Right lobe of liver (tissue), 4 donors: ENCODE measurements at regions not wholly inside any gene's neighbourhood (a gene's known extent, or its start where the extent isn't known, plus 50 kb on each side); places are given as distances from the start of the nearest gene placed in this dataset.

Experiments
- CTCF ChIP-seq, 4 donors: fragments of 200-600 bp in 3 of 4; fragments of 450-650 bp in 1 of 4; IDR thresholded peaks; one replicate each; pipeline versions ENCODE4 v1.5.1 to v1.8.0; 2016 to 2022; ENCODE audit warnings: antibody characterized with exemption in 4 of 4, mild to moderate bottlenecking in 2 of 4
- POLR2A ChIP-seq: fragments of 450-650 bp; IDR thresholded peaks from one replicate; pipeline ENCODE4 v1.6.1; 2017; ENCODE audit warnings: antibody characterized with exemption, mild to moderate bottlenecking
- donor health status: DM: no; HTN: no; CAD: no.
- donor health status: DM: no; HTN: no; CAD: no.
- donor health status: DM: no; HTN: yes; CAD: no.

- TF ChIP-seq CTCF (IDR thresholded peaks at IDR 0.05) (no peak), POLR2A (no peak)
Observed at GRCh38 chr11:130710497-130711012, 205.7 kb downstream of the SNX19 start.
